Fibroblast of lung (primary cell): ENCODE measurements at regions not wholly inside any gene's neighbourhood (a gene's known extent, or its start where the extent isn't known, plus 50 kb on each side); places are given as distances from the start of the nearest gene placed in this dataset.

ENCODE experiments used
- DNase-seq, 2 donors: peaks; one replicate each; pipeline versions ENCODE4 v3.0.0 to v3.0.0-alpha.2; 2010; ENCODE audit warnings: low read depth in 2 of 2
- H2AFZ ChIP-seq: 2 replicates; pipeline ENCODE4 v1.5.1; 2012; ENCODE audit warnings: low read length, control low read depth, inconsistent platforms
- H3K27ac ChIP-seq: 2 replicates; pipeline ENCODE4 v1.5.1; 2011; ENCODE audit warnings: low read length, control low read depth; ENCODE audit not compliant: insufficient read depth
- H3K27me3 ChIP-seq: 2 replicates; pipeline ENCODE4 v1.5.1; 2011; ENCODE audit warnings: mild to moderate bottlenecking, low read length; ENCODE audit not compliant: control insufficient read depth, insufficient read depth
- H3K36me3 ChIP-seq: 2 replicates; pipeline ENCODE4 v1.5.1; 2011; ENCODE audit warnings: low read length; ENCODE audit not compliant: control insufficient read depth, insufficient read depth
- H3K4me1 ChIP-seq: 2 replicates; pipeline ENCODE4 v1.5.1; 2011; ENCODE audit warnings: low read length; ENCODE audit not compliant: control insufficient read depth, insufficient read depth; ENCODE audit errors: extremely low read depth
- H3K4me2 ChIP-seq: 2 replicates; pipeline ENCODE4 v1.5.1; 2011; ENCODE audit warnings: low read length, control low read depth; ENCODE audit not compliant: insufficient read depth; ENCODE audit errors: extremely low read depth
- H3K4me3 ChIP-seq, 4 experiments: fragments of 200-600 bp in 1 of 4; sonication (generic) in 1 of 4; replicated peaks in 1 of 4; 2 replicates each; pipeline ENCODE4 v1.5.1; 2011 to 2016; ENCODE audit warnings: low read length in 4 of 4, low read depth in 3 of 4, mild to moderate bottlenecking in 3 of 4, control low read depth in 2 of 4, inconsistent platforms in 1 of 4, mixed read lengths in 1 of 4; ENCODE audit not compliant: insufficient read depth in 1 of 4; ENCODE audit errors: control extremely low read depth in 1 of 4
- H3K79me2 ChIP-seq: 2 replicates; pipeline ENCODE4 v1.5.1; 2012; ENCODE audit warnings: mild to moderate bottlenecking, low read length, inconsistent platforms; ENCODE audit not compliant: control insufficient read depth, insufficient read depth
- H3K9ac ChIP-seq: 2 replicates; pipeline ENCODE4 v1.5.1; 2011; ENCODE audit warnings: mild to moderate bottlenecking, low read length, control low read depth; ENCODE audit not compliant: insufficient read depth
- H3K9me3 ChIP-seq: 2 replicates; pipeline ENCODE4 v1.5.1; 2012; ENCODE audit warnings: low read depth, low read length; ENCODE audit not compliant: control insufficient read depth, insufficient read depth
- H4K20me1 ChIP-seq: 2 replicates; pipeline ENCODE4 v1.5.1; 2011; ENCODE audit warnings: low read length; ENCODE audit not compliant: control insufficient read depth, insufficient read depth; ENCODE audit errors: extremely low read depth
- EZH2 ChIP-seq: IDR thresholded peaks from 2 replicates; pipeline ENCODE4 v1.5.1; 2012; ENCODE audit warnings: low read length, control low read depth, mild to moderate bottlenecking; ENCODE audit errors: missing control alignments
- TF ChIP-seq, protein P1 (sequence below), 2 donors: IDR thresholded peaks in 1 of 2; conservative IDR thresholded peaks in 1 of 2; 1 replicate in 1 of 2; 2 replicates in 1 of 2; pipeline ENCODE4 v1.5.1; 2011 to 2012; ENCODE audit warnings: low read length in 2 of 2, control low read depth in 1 of 2, inconsistent platforms in 1 of 2, low read depth in 1 of 2, mild to moderate bottlenecking in 1 of 2

DNA sequence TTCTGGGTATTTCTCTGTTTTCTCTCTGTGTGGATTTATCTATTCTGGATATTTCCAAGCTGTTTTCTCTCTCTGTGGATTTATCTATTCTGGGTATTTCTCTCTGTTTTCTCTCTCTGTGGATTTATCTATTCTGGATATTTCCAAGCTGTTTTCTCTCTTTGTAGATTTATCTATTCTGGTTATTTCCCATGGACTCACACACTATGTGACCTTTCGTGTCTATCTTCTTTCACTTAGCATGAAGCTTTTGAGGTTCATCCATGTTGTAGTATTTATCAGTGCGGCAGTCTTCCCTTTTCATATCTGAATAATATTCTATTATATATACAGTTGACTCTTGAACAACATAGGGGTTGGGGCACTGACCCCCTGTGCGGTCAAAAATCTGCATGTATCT is 435.0 kb upstream of the CNTNAP2 start:
- Histone ChIP-seq H3K4me1 (no peaks in the 10 kb centered on the region), H3K79me2 (no peaks in the 10 kb centered on the region), H3K4me2 (no peak overlapping the region), H3K4me3 (no peak overlapping the region), H3K9me3 (no peaks in the 10 kb centered on the region), H3K36me3 (no peaks in the 10 kb centered on the region), H2AFZ (no peak overlapping the region), H4K20me1 (no peaks in the 10 kb centered on the region), H3K27ac (no peak overlapping the region), H3K27me3 (no peaks in the 10 kb centered on the region), H3K9ac (no peak overlapping the region)
- TF ChIP-seq EZH2, result no peak
- TF ChIP-seq, protein P1, sequence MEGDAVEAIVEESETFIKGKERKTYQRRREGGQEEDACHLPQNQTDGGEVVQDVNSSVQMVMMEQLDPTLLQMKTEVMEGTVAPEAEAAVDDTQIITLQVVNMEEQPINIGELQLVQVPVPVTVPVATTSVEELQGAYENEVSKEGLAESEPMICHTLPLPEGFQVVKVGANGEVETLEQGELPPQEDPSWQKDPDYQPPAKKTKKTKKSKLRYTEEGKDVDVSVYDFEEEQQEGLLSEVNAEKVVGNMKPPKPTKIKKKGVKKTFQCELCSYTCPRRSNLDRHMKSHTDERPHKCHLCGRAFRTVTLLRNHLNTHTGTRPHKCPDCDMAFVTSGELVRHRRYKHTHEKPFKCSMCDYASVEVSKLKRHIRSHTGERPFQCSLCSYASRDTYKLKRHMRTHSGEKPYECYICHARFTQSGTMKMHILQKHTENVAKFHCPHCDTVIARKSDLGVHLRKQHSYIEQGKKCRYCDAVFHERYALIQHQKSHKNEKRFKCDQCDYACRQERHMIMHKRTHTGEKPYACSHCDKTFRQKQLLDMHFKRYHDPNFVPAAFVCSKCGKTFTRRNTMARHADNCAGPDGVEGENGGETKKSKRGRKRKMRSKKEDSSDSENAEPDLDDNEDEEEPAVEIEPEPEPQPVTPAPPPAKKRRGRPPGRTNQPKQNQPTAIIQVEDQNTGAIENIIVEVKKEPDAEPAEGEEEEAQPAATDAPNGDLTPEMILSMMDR (conservative IDR thresholded peaks at IDR 0.05 in 1 of 2, IDR thresholded peaks at IDR 0.05 in 1 of 2; ENCODE audit: low read depth in 1 of 2, low read length in 2 of 2), result no peak
- no peak for DNase-seq

DNA sequence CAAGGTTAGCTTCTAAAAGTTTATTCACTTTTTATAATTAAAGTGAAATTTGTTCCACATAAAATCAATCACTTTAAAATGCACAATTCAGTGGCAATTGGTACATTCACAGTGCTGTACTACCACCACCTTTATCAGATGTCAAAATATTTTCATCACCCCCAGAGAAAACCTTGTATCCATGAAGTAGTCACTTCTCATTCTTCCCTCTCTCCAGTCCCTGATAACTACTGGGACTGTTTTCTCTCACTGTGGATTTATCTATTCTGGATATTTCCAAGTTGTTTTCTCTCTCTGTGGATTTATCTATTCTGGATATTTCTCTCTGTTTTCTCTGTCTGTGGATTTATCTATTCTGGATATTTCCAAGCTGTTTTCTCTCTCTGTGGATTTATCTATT is 435.4 kb upstream of the CNTNAP2 start:
- H4K20me1 ChIP-seq, result no peaks in the 10 kb centered on the region
- no peak for DNase-seq
- H3K9me3 ChIP-seq, result no peaks in the 10 kb centered on the region
- no peak overlapping the region for H2AFZ ChIP-seq
- no peaks in the 10 kb centered on the region for H3K79me2 ChIP-seq
- no peak overlapping the region for H3K27ac ChIP-seq
- TF ChIP-seq EZH2, result no peak
- TF ChIP-seq, protein P1 (conservative IDR thresholded peaks at IDR 0.05 in 1 of 2, IDR thresholded peaks at IDR 0.05 in 1 of 2; ENCODE audit: low read depth in 1 of 2, low read length in 2 of 2), result no peak
- H3K4me3 ChIP-seq, result no peak overlapping the region
- no peaks in the 10 kb centered on the region for H3K36me3 ChIP-seq
- H3K4me1 ChIP-seq, result no peaks in the 10 kb centered on the region
- no peak overlapping the region for H3K4me2 ChIP-seq
- no peak overlapping the region for H3K9ac ChIP-seq
- H3K27me3 ChIP-seq, result no peaks in the 10 kb centered on the region

DNA sequence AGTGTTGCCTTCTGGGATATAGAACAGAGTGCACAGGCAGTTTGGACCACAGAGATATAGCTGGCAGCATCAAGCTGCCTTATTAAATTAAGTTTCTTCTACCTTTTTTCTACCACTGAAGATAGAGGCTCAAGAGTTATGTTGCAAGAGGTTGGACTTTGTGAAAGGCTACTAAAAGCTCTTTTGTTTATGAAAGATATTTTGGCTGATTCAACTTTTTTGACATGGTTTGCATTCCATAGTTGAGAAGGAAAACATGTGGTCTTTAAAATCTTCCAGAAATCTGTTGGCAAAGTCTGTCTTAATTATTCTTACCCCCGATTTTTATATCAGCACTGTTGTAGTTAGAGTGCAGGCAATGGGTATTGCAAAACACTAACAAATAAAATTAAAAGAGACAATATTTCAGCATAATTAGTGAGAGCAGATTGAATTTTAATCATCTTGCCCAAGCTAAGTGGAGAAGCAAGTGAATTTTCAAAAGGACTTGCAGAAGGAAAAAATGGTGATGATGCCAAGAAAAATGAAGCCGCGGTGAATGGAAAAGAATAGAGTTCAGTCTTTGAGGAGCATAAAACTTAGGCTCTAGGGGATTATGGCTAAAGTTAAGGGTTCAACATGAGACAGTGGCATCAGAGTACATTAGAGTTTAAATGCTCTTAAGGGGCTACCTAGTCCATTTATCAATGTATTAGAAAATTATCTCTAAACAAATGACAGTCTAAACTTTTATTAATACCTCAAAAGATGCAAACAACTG is 450.9 kb upstream of the CNTNAP2 start:
- Histone ChIP-seq H3K9ac (no peak overlapping the region), H3K79me2 (no peaks in the 10 kb centered on the region), H4K20me1 (no peaks in the 10 kb centered on the region), H3K4me2 (no peak overlapping the region), H3K4me3 (no peak overlapping the region), H3K27me3 (no peaks in the 10 kb centered on the region), H3K9me3 (no peaks in the 10 kb centered on the region), H3K27ac (no peak overlapping the region), H3K4me1 (no peaks in the 10 kb centered on the region), H3K36me3 (no peaks in the 10 kb centered on the region), H2AFZ (no peak overlapping the region)
- TF ChIP-seq, protein P1 (conservative IDR thresholded peaks at IDR 0.05 in 1 of 2, IDR thresholded peaks at IDR 0.05 in 1 of 2; ENCODE audit: low read depth in 1 of 2, low read length in 2 of 2), result no peak
- TF ChIP-seq EZH2, result no peak
- DNase-seq, result peak in 1 of 2 donors; percentile 76
